ENCODE measurements at regions not wholly inside any gene's neighbourhood (a gene's known extent, or its start where the extent isn't known, plus 50 kb on each side); places are given as distances from the start of the nearest gene placed in this dataset.

GRCh38 chr2:145741636-145742035, 1221.7 kb upstream of the ZEB2 start:
- Mint-ChIP-seq H3K27ac (ENCODE audit: low read depth, unreplicated experiment) (no peak overlapping the region), H3K4me3 (ENCODE audit: unreplicated experiment) (no peak overlapping the region), H3K36me3 (ENCODE audit: insufficient read depth, unreplicated experiment) (no peaks in the 10 kb centered on the region), H3K27me3 (ENCODE audit: insufficient read depth, unreplicated experiment) (no peaks in the 10 kb centered on the region), H3K9me3 (ENCODE audit: unreplicated experiment) (no peaks in the 10 kb centered on the region), H3K4me1 (ENCODE audit: insufficient read depth, unreplicated experiment) (peaks cover 11% of the 10 kb centered on the region)
- TF ChIP-seq, protein P1, sequence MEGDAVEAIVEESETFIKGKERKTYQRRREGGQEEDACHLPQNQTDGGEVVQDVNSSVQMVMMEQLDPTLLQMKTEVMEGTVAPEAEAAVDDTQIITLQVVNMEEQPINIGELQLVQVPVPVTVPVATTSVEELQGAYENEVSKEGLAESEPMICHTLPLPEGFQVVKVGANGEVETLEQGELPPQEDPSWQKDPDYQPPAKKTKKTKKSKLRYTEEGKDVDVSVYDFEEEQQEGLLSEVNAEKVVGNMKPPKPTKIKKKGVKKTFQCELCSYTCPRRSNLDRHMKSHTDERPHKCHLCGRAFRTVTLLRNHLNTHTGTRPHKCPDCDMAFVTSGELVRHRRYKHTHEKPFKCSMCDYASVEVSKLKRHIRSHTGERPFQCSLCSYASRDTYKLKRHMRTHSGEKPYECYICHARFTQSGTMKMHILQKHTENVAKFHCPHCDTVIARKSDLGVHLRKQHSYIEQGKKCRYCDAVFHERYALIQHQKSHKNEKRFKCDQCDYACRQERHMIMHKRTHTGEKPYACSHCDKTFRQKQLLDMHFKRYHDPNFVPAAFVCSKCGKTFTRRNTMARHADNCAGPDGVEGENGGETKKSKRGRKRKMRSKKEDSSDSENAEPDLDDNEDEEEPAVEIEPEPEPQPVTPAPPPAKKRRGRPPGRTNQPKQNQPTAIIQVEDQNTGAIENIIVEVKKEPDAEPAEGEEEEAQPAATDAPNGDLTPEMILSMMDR (IDR thresholded peaks at IDR 0.05; ENCODE audit: unreplicated experiment): no peak
- intact Hi-C loops (cut with micrococcal nuclease): no loop called here
- BruUV-seq (replicated peaks): no TSS peak
- ChIA-PET CTCF (interaction anchor here (0.6 kb wide), 1 partner anchor 46 kb away, joined by 3 read pairs; no protein-coding TSS in a partner anchor), POLR2A (no interaction called here)
- no peak for DNase-seq (ENCODE audit: unreplicated experiment)

GRCh38 chr2:145741181-145741580, 1221.3 kb upstream of the ZEB2 start:
- no peaks in the 10 kb centered on the region for H3K9me3 Mint-ChIP-seq (ENCODE audit: unreplicated experiment)

GRCh38 chr2:145740302-145740701, 1220.4 kb upstream of the ZEB2 start:
- CTCF ChIA-PET: no interaction called here
- H3K9me3 Mint-ChIP-seq (ENCODE audit: unreplicated experiment): no peaks in the 10 kb centered on the region
- peak; percentile 51 for DNase-seq (ENCODE audit: unreplicated experiment)
- H3K27me3 Mint-ChIP-seq (ENCODE audit: insufficient read depth, unreplicated experiment): no peaks in the 10 kb centered on the region
- H3K27ac Mint-ChIP-seq (ENCODE audit: low read depth, unreplicated experiment): peak overlapping the region; percentile 90
- H3K4me3 Mint-ChIP-seq (ENCODE audit: unreplicated experiment): no peak overlapping the region
- intact Hi-C loops (cut with micrococcal nuclease): no loop called here
- POLR2A ChIA-PET: interaction anchor here (0.7 kb wide), 2 partner anchors 38 to 176 kb away, joined by 3 to 4 read pairs; no protein-coding TSS in a partner anchor
- H3K36me3 Mint-ChIP-seq (ENCODE audit: insufficient read depth, unreplicated experiment): no peaks in the 10 kb centered on the region
- H3K4me1 Mint-ChIP-seq (ENCODE audit: insufficient read depth, unreplicated experiment): peaks cover 11% of the 10 kb centered on the region
- no TSS peak for BruUV-seq (replicated peaks)
- TF ChIP-seq, protein P1 (IDR thresholded peaks at IDR 0.05; ENCODE audit: unreplicated experiment): no peak

More at GRCh38 chr2:145741181-145741580, 1221.3 kb upstream of the ZEB2 start:
- no peaks in the 10 kb centered on the region for H3K36me3 Mint-ChIP-seq (ENCODE audit: insufficient read depth, unreplicated experiment)
- ChIA-PET POLR2A (no interaction called here), CTCF (interaction anchor here (0.6 kb wide), 1 partner anchor 45 kb away, joined by 3 read pairs; no protein-coding TSS in a partner anchor)
- no peak overlapping the region for H3K27ac Mint-ChIP-seq (ENCODE audit: low read depth, unreplicated experiment)
- TF ChIP-seq, protein P1 (IDR thresholded peaks at IDR 0.05; ENCODE audit: unreplicated experiment): no peak
- no TSS peak for BruUV-seq (replicated peaks)
- H3K27me3 Mint-ChIP-seq (ENCODE audit: insufficient read depth, unreplicated experiment): no peaks in the 10 kb centered on the region
- intact Hi-C loops (cut with micrococcal nuclease): no loop called here
- no peak for DNase-seq (ENCODE audit: unreplicated experiment)
- H3K4me3 Mint-ChIP-seq (ENCODE audit: unreplicated experiment): no peak overlapping the region
- peaks cover 11% of the 10 kb centered on the region for H3K4me1 Mint-ChIP-seq (ENCODE audit: insufficient read depth, unreplicated experiment)

DNA sequence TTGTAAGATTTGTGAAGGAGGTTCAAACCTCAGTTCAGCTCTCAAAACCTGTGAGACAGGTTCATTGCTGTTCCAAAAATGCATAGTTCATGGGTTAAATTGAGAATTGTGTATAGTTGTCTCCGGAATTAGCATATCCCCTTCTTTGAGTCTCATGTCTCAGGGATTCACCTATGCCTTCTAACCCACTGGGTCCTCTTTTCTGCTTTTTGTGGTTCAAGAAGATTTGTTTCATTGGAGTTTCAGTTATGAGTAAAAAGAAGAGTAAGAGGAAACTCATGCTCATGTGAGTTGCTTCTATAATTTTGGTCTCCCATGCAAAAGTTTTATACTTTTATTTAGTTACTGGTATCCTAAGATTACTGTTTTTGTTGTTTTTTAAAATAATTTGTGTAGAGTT, 1219.8 kb upstream of the ZEB2 start:
- ChIA-PET POLR2A (no interaction called here), CTCF (no interaction called here)
- Mint-ChIP-seq H3K4me3 (ENCODE audit: unreplicated experiment) (no peak overlapping the region), H3K9me3 (ENCODE audit: unreplicated experiment) (no peaks in the 10 kb centered on the region), H3K36me3 (ENCODE audit: insufficient read depth, unreplicated experiment) (no peaks in the 10 kb centered on the region), H3K27me3 (ENCODE audit: insufficient read depth, unreplicated experiment) (no peaks in the 10 kb centered on the region), H3K27ac (ENCODE audit: low read depth, unreplicated experiment) (no peak overlapping the region), H3K4me1 (ENCODE audit: insufficient read depth, unreplicated experiment) (peaks cover 5% of the 10 kb centered on the region)
- TF ChIP-seq, protein P1 (IDR thresholded peaks at IDR 0.05; ENCODE audit: unreplicated experiment): no peak
- BruUV-seq (replicated peaks): no TSS peak
- no peak for DNase-seq (ENCODE audit: unreplicated experiment)
- intact Hi-C loops (cut with micrococcal nuclease): no loop called here

Data from MCF 10A (cell line).